Vagina (tissue), 2 donors: ENCODE measurements at regions not wholly inside any gene's neighbourhood (a gene's known extent, or its start where the extent isn't known, plus 50 kb on each side); places are given as distances from the start of the nearest gene placed in this dataset.

ENCODE experiments used
- CTCF ChIP-seq, 3 experiments: fragments of 450-650 bp in 2 of 3; fragments of 200-600 bp in 1 of 3; sonication (generic) in 1 of 3; IDR thresholded peaks; one replicate each; pipeline ENCODE4 v1.5.1; 2017 to 2019; ENCODE audit warnings: antibody characterized with exemption in 3 of 3, mild to moderate bottlenecking in 2 of 3, moderate library complexity in 2 of 3
- POLR2A ChIP-seq, 2 donors: fragments of 450-650 bp; IDR thresholded peaks; one replicate each; pipeline ENCODE4 v1.6.1; 2017; ENCODE audit warnings: antibody characterized with exemption in 2 of 2, mild to moderate bottlenecking in 2 of 2, moderate library complexity in 2 of 2

GRCh38 chr13:40352802-40353562, 313.5 kb downstream of the FOXO1 start:
- TF ChIP-seq CTCF (IDR thresholded peaks at IDR 0.05) (no peak), POLR2A (IDR thresholded peaks at IDR 0.05) (no peak)
